Upper lobe of left lung (tissue), 6 donors: ENCODE measurements at regions not wholly inside any gene's neighbourhood (a gene's known extent, or its start where the extent isn't known, plus 50 kb on each side); places are given as distances from the start of the nearest gene placed in this dataset.

Experiments
- ATAC-seq, 2 donors: fragments of 200-7000 bp; cut with Tn5 transposase; one replicate each; pipeline ENCODE4 v1.9.1; 2022; ENCODE audit warnings: mild to moderate bottlenecking in 2 of 2, moderate library complexity in 2 of 2; ENCODE audit not compliant: low FRiP score in 2 of 2
- DNase-seq, 2 donors: peaks; one replicate each; pipeline ENCODE4 v3.0.0-alpha.2; 2019 to 2020
- H3K27ac ChIP-seq, 4 donors: fragments of 200-600 bp; sonication (generic); one replicate each; pipeline ENCODE4 v1.5.1; 2016 to 2019
- H3K27me3 ChIP-seq, 4 donors: fragments of 200-600 bp; sonication (generic); one replicate each; pipeline ENCODE4 v1.5.1; 2017 to 2019
- H3K36me3 ChIP-seq, 4 donors: fragments of 200-600 bp; sonication (generic); one replicate each; pipeline ENCODE4 v1.5.1; 2016 to 2019
- H3K4me1 ChIP-seq, 4 donors: fragments of 200-600 bp; sonication (generic); one replicate each; pipeline ENCODE4 v1.5.1; 2018 to 2019
- H3K4me3 ChIP-seq, 4 donors: fragments of 200-600 bp; sonication (generic); one replicate each; pipeline ENCODE4 v1.5.1; 2017 to 2019; ENCODE audit warnings: mild to moderate bottlenecking in 2 of 4, moderate library complexity in 1 of 4
- H3K9me3 ChIP-seq, 4 donors: fragments of 200-600 bp; sonication (generic); one replicate each; pipeline ENCODE4 v1.5.1; 2018 to 2019
- EP300 ChIP-seq, 4 donors: sonication (generic); formaldehyde crosslinking; IDR thresholded peaks; one replicate each; pipeline ENCODE4 v1.5.1; 2017; ENCODE audit warnings: antibody characterized with exemption in 4 of 4, control low read depth in 2 of 4
- POLR2A ChIP-seq, 4 donors: fragments of 450-650 bp; IDR thresholded peaks; one replicate each; pipeline ENCODE4 v1.5.1; 2016 to 2017; ENCODE audit warnings: antibody characterized with exemption in 4 of 4, mild to moderate bottlenecking in 2 of 4
- POLR2AphosphoS5 ChIP-seq, 2 donors: sonication (generic); formaldehyde crosslinking; IDR thresholded peaks; one replicate each; pipeline ENCODE4 v1.5.1; 2017; ENCODE audit warnings: antibody characterized with exemption in 2 of 2
- whole genome bisulfite sequencing, 2 donors: methylation state at CpG; one replicate each; pipeline ENCODE4 v1.1.5; 2017 to 2018; 5-methylcytosine and 5-hydroxymethylcytosine counted together
- TF ChIP-seq, protein P1 (sequence below), 6 experiments: fragments of 450-650 bp in 4 of 6; fragments of 200-600 bp in 2 of 6; sonication (generic) in 2 of 6; IDR thresholded peaks; one replicate each; pipeline ENCODE4 v1.5.1; 2016 to 2019; ENCODE audit warnings: antibody characterized with exemption in 6 of 6
- donor health status: DM: no; HTN: no; CAD: no; lungs with moderate emphysema.
- donor health status: DM: no; HTN: yes; CAD: no; lungs with severe emphysema.

DNA sequence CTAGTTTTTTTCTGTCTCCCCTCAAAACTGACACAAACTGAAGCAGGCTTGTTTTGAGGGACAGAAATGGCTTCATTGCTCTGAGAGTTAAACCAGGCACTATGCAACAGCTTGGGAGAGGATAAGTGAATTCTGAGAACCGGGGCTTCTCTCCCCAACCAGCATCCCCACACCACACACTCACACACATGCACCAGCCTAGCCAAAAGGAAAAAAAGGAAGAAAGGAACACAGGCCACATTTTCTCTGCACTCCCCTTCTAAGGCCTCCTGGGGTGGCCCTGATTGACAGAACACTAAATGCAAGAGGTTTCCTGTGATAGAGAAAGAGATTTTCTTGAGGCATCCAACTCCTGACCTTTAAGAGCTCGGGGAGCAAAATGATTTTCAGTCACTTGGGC is 177.5 kb downstream of the TLE3 start:
- Histone ChIP-seq H3K36me3 (no peaks in the 10 kb centered on the region), H3K27me3 (no peaks in the 10 kb centered on the region), H3K4me1 (peaks cover 0 to under 1% (median 0%) of the 10 kb centered on the region in 4 donors), H3K27ac (no peak overlapping the region), H3K4me3 (no peak overlapping the region), H3K9me3 (peaks cover 6 to 14% (median 13%) of the 10 kb centered on the region in 4 donors)
- WGBS, 2 donors, result 47 to 62% methylated on average over 1 to 2 of the region's 2 CpGs
- DNase-seq, result no peak
- TF ChIP-seq, protein P1, sequence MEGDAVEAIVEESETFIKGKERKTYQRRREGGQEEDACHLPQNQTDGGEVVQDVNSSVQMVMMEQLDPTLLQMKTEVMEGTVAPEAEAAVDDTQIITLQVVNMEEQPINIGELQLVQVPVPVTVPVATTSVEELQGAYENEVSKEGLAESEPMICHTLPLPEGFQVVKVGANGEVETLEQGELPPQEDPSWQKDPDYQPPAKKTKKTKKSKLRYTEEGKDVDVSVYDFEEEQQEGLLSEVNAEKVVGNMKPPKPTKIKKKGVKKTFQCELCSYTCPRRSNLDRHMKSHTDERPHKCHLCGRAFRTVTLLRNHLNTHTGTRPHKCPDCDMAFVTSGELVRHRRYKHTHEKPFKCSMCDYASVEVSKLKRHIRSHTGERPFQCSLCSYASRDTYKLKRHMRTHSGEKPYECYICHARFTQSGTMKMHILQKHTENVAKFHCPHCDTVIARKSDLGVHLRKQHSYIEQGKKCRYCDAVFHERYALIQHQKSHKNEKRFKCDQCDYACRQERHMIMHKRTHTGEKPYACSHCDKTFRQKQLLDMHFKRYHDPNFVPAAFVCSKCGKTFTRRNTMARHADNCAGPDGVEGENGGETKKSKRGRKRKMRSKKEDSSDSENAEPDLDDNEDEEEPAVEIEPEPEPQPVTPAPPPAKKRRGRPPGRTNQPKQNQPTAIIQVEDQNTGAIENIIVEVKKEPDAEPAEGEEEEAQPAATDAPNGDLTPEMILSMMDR (IDR thresholded peaks at IDR 0.05), result no peak
- TF ChIP-seq EP300 (IDR thresholded peaks at IDR 0.05) (no peak), POLR2AphosphoS5 (IDR thresholded peaks at IDR 0.05) (no peak), POLR2A (IDR thresholded peaks at IDR 0.05) (no peak)
- ATAC-seq, result no peak

DNA sequence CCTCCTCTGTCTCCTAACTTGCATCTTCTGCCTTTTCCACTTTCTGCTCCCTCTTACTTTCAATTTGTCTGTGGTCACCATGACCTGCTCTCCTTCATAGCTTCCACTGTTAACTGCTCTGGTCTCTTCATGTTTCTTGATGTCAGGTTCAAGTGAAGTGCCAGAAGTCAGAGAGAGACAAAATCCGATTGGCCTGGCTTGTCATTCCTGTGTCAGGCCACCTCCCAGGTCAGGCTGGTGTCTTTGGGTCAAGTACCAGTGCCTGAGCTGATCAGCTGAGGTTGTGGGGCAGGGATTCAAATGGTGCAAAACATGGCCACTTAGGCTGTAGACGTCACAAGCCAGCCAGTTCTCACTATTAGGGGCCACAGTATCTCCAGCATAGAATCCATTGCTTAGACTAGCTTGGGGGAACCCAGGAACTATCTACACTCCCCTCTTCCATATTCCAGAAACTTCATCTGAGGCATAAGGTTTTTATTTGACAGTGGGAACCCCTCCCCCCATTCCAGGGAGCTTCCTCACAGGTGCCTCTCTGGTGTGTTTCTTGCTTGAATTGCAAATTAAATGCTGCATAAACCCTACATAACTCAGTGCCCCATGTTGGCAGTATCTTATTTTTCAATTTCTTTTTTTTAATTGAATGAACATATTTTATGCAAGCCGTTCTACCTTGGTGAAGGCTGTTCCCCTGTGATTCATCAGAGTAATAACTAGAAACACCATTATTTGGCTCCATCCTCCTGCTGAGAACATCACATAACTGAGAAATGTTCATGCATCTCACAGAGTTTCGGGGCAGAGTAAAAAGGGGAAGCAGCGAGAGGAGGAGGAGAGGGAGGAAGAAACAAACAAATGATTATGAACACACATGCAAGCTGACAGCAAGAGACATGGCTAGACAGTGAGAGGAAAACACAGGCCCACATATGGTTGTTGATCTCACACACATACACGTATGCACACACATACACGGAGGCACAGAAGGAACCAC is 175.8 kb downstream of the TLE3 start:
- ATAC-seq, result no peak
- no peak for DNase-seq
- WGBS, 2 donors, result 69 to 89% methylated on average over 7 of the region's 7 CpGs
- H3K9me3 ChIP-seq, result peaks cover 6 to 16% (median 13%) of the 10 kb centered on the region in 4 donors
- TF ChIP-seq, protein P1 (IDR thresholded peaks at IDR 0.05), result no peak
- TF ChIP-seq POLR2A (IDR thresholded peaks at IDR 0.05) (no peak), POLR2AphosphoS5 (IDR thresholded peaks at IDR 0.05) (no peak), EP300 (IDR thresholded peaks at IDR 0.05) (no peak)
- H3K27me3 ChIP-seq, result no peaks in the 10 kb centered on the region
- no peaks in the 10 kb centered on the region for H3K36me3 ChIP-seq
- H3K4me3 ChIP-seq, result no peak overlapping the region
- H3K4me1 ChIP-seq, result no peaks in the 10 kb centered on the region
- H3K27ac ChIP-seq, result no peak overlapping the region

DNA sequence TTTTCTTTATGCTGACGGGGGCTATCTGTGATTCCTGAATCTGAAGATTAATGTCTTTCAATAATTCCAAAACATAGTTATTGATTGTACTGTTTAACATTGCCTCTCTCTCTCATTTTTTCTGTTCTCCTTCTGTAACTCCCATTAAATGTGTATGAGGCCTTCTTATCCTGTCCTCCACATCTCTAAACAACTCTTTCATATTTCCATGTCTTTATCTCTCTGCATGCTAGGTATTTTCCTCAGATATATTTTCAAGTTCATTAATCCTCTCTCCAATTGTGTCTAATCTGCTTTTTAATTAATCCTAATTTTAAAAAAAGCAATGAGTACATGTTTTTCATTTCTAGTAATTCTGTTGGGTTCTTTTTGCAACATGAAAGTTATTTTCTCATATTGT is 173.2 kb downstream of the TLE3 start:
- Histone ChIP-seq H3K27ac (no peak overlapping the region), H3K4me1 (no peaks in the 10 kb centered on the region), H3K27me3 (no peaks in the 10 kb centered on the region), H3K4me3 (no peak overlapping the region), H3K9me3 (peaks cover 6 to 16% (median 13%) of the 10 kb centered on the region in 4 donors), H3K36me3 (no peaks in the 10 kb centered on the region)
- TF ChIP-seq POLR2AphosphoS5 (IDR thresholded peaks at IDR 0.05) (no peak), EP300 (IDR thresholded peaks at IDR 0.05) (no peak), POLR2A (IDR thresholded peaks at IDR 0.05) (no peak)
- TF ChIP-seq, protein P1 (IDR thresholded peaks at IDR 0.05), result no peak
- WGBS, 2 donors, result 86 to 100% methylated on average over 1 of the region's 1 CpG
- DNase-seq (no peak), ATAC-seq (no peak)

DNA sequence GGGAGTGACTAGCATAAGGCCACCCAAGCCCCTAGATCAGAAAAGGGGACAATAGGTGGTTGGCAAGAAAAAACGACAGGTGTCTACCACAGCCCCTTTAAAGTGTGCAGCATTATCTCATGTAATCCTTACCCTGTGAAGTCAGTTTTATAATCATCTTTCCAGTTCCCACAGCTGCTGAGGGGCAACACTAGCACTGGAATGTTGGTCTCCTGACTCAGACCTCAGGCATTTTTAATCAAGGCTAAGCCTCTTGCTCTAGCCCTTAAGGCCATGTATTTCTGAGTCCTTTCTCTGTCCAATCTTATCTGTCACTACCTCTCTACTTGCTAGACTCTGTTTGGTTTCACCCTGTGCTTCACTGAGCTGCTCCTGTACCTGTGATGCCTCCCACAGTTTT is 171.7 kb downstream of the TLE3 start:
- TF ChIP-seq EP300 (IDR thresholded peaks at IDR 0.05), result no peak
- no peak for TF ChIP-seq POLR2A (IDR thresholded peaks at IDR 0.05)
- no peak for TF ChIP-seq POLR2AphosphoS5 (IDR thresholded peaks at IDR 0.05)
- TF ChIP-seq, protein P1 (IDR thresholded peaks at IDR 0.05), result no peak
- Histone ChIP-seq H3K27me3 (no peaks in the 10 kb centered on the region), H3K36me3 (no peaks in the 10 kb centered on the region), H3K9me3 (peaks cover 6 to 16% (median 13%) of the 10 kb centered on the region in 4 donors), H3K27ac (no peak overlapping the region), H3K4me1 (no peaks in the 10 kb centered on the region), H3K4me3 (no peak overlapping the region)
- WGBS, 2 donors, result 80 to 92% methylated on average over 1 of the region's 1 CpG
- no peak for DNase-seq
- no peak for ATAC-seq
